ENCODE measurements at regions not wholly inside any gene's neighbourhood (a gene's known extent, or its start where the extent isn't known, plus 50 kb on each side); places are given as distances from the start of the nearest gene placed in this dataset.
A peak's percentile ranks its signal among the peaks of the same experiment; 100 is the strongest.

GRCh38 chr12:127150028-127150427 lies 1116.9 kb upstream of the TMEM132C start:
- Histone ChIP-seq H4K8ac (ENCODE audit: extremely low read depth, insufficient read depth, low read length) (no peak overlapping the region), H3K18ac (ENCODE audit: extremely low read depth, low read length) (no peak overlapping the region), H3K23ac (ENCODE audit: insufficient read length) (no peak overlapping the region), H3K23me2 (ENCODE audit: low read depth, low read length) (no peaks in the 10 kb centered on the region), H3K79me1 (ENCODE audit: low read depth, low read length) (no peaks in the 10 kb centered on the region), H3K56ac (replicated peaks; ENCODE audit: insufficient read length, low read depth, low read length) (no peak overlapping the region), H3K9me3 (ENCODE audit: insufficient read depth in 2 of 2, low read depth in 1 of 2, low read length in 1 of 2) (peaks cover 0 to 9% of the 10 kb centered on the region in 2 experiments; a peak in 1 of 4 replicates), H3K27me3 (replicated peaks in 1 of 4; ENCODE audit: control insufficient read depth in 3 of 4, extremely low read depth in 1 of 4, insufficient read depth in 3 of 4, low read length in 3 of 4) (no peaks in the 10 kb centered on the region), H2BK120ac (replicated peaks; ENCODE audit: low read depth, low read length) (no peak overlapping the region), H3K9ac (replicated peaks in 1 of 4; ENCODE audit: extremely low read depth in 1 of 4, low read depth in 3 of 4, low read length in 3 of 4) (no peak overlapping the region), H3K4me2 (ENCODE audit: insufficient read depth in 1 of 2, low read depth in 2 of 2, low read length in 2 of 2) (no peak overlapping the region; a peak in 1 of 4 replicates), H2BK5ac (ENCODE audit: low read depth, low read length) (no peak overlapping the region), H2BK12ac (ENCODE audit: low read depth, low read length) (no peak overlapping the region), H2BK20ac (ENCODE audit: low read length) (0 out of 2 replicates have a peak overlapping the region, but pooled peaks have one; percentile 15), H3K4ac (replicated peaks; ENCODE audit: insufficient read length, low read depth, low read length) (no peak overlapping the region), H4K20me1 (replicated peaks in 1 of 2; ENCODE audit: control insufficient read depth in 1 of 2, insufficient read depth in 2 of 2, low read length in 2 of 2) (no peaks in the 10 kb centered on the region), H3K27ac (ENCODE audit: low read depth, low read length) (no peak overlapping the region), H4K5ac (ENCODE audit: insufficient read length, low read depth, low read length) (no peak overlapping the region), H4K91ac (replicated peaks; ENCODE audit: insufficient read length, low read length) (no peak overlapping the region), H2AFZ (ENCODE audit: low read length) (0 out of 2 replicates have a peak overlapping the region, but pooled peaks have one; percentile 5), H2AK5ac (ENCODE audit: low read depth, low read length) (no peak overlapping the region), H2BK15ac (ENCODE audit: low read length) (no peak overlapping the region; the same call in 1 of the 2 replicates), H3K4me1 (replicated peaks in 1 of 4; ENCODE audit: control insufficient read depth in 3 of 4, insufficient read depth in 4 of 4, low read length in 3 of 4) (peaks cover 9 to 15% (median 15%) of the 10 kb centered on the region in 4 experiments; a peak in 4 of 7 replicates), H3K14ac (ENCODE audit: insufficient read length) (no peak overlapping the region), H3K4me3 (ENCODE audit: extremely low read depth in 1 of 4, insufficient read depth in 2 of 4, low read depth in 3 of 4, low read length in 4 of 4) (no peak overlapping the region), H3K36me3 (ENCODE audit: control insufficient read depth in 2 of 4, insufficient read depth in 4 of 4, low read length in 3 of 4) (peaks cover 0 to 5% (median 0%) of the 10 kb centered on the region in 4 experiments; a peak in 1 of 8 replicates), H3K79me2 (ENCODE audit: control insufficient read depth in 1 of 2, insufficient read depth in 2 of 2, low read length in 2 of 2) (no peaks in the 10 kb centered on the region)
- 74% methylated on average over 3 of the region's 3 CpGs; no CpG with 5 or more reads in 1 of the 2 experiments for WGBS, 2 experiments (ENCODE audit: extremely low coverage in 1 of 2, insufficient coverage in 1 of 2, insufficient read length in 1 of 2, insufficient replicate concordance in 2 of 2, low coverage in 1 of 2, low lambda C conversion rate in 2 of 2, missing lambda C conversion rate in 1 of 2)
- ChIA-PET POLR2A (ENCODE audit: partially characterized antibody) (no interaction called here), CTCF (ENCODE audit: partially characterized antibody) (interaction anchor here (1.7 kb wide), 1 partner anchor 8 kb away, joined by 6 read pairs; no protein-coding TSS in a partner anchor)
- no peak for DNase-seq (ENCODE audit: low read depth in 1 of 2, low spot score in 2 of 2)
- FAIRE-seq: no peak
- TF ChIP-seq MAFK (IDR thresholded peaks at IDR 0.05; ENCODE audit: low read depth, low read length): no peak
